Endothelial cell of umbilical vein (primary cell): ENCODE measurements at regions not wholly inside any gene's neighbourhood (a gene's known extent, or its start where the extent isn't known, plus 50 kb on each side); places are given as distances from the start of the nearest gene placed in this dataset.

ENCODE experiments used
- BruUV-seq: library from RNA; stranded (reverse); fragments of 400-500 nt; replicated peaks from 2 replicates; lab custom pipeline; 2021; lab: Mats Ljungman, UMichigan
- CTCF ChIA-PET: fragments of 300-600, 350-600 bp; sonication (Branson Sonifier 250); formaldehyde crosslinking; loops from one replicate; lab custom pipeline; 2021; ENCODE audit warnings: antibody characterized with exemption, inconsistent platforms; lab: Charles Lee
- POLR2A ChIA-PET: fragments of 300-600, 350-600 bp; sonication (Branson Sonifier 250); formaldehyde crosslinking; loops from one replicate; lab custom pipeline; 2021; ENCODE audit warnings: antibody characterized with exemption, inconsistent platforms; lab: Charles Lee
- DNase-seq: peaks from one replicate; pipeline ENCODE4 v3.0.0-alpha.2; 2011; ENCODE audit warnings: low read depth, low spot score
- FAIRE-seq: peaks from 2 replicates; lab custom pipeline; 2011; peaks lifted over from hg19 to GRCh38; lab: Jason Lieb, UNC
- H2AFZ ChIP-seq: 2 replicates; pipeline ENCODE4 v1.6.0; 2012; ENCODE audit warnings: low read depth, low read length, control low read depth, inconsistent platforms
- H3K27ac ChIP-seq: 2 replicates; pipeline ENCODE4 v1.5.1; 2011; ENCODE audit warnings: low read depth, mild to moderate bottlenecking, control low read depth, low read length, moderate library complexity; ENCODE audit not compliant: insufficient read depth
- H3K27me3 ChIP-seq, 2 experiments: 2 replicates each; pipeline versions ENCODE4 v1.6.0 to v1.6.1; 2011; ENCODE audit warnings: low read length in 2 of 2, mixed read lengths in 1 of 2; ENCODE audit not compliant: control insufficient read depth in 2 of 2, insufficient read depth in 2 of 2
- H3K36me3 ChIP-seq, 2 experiments: 2 replicates in 1 of 2; 3 replicates in 1 of 2; pipeline ENCODE4 v1.5.1; 2011; ENCODE audit warnings: low read length in 2 of 2, mild to moderate bottlenecking in 1 of 2, moderate library complexity in 1 of 2; ENCODE audit not compliant: control insufficient read depth in 2 of 2, insufficient read depth in 2 of 2; ENCODE audit errors: extremely low read depth in 1 of 2
- H3K4me1 ChIP-seq: 3 replicates; pipeline ENCODE4 v1.5.1; 2011; ENCODE audit warnings: mild to moderate bottlenecking, low read length; ENCODE audit not compliant: control insufficient read depth, insufficient read depth; ENCODE audit errors: extremely low read depth
- H3K4me2 ChIP-seq: 2 replicates; pipeline ENCODE4 v1.6.1; 2011; ENCODE audit warnings: low read length, control low read depth, mixed read lengths; ENCODE audit not compliant: insufficient read depth
- H3K4me3 ChIP-seq, 3 experiments: fragments of 200-600 bp in 1 of 3; sonication (generic), shearing (Covaris generic) in 1 of 3; replicated peaks in 1 of 3; 2 replicates each; pipeline ENCODE4 v1.5.1; 2011 to 2016; ENCODE audit warnings: control low read depth in 3 of 3, low read length in 3 of 3, mild to moderate bottlenecking in 2 of 3, inconsistent platforms in 1 of 3, low read depth in 1 of 3, moderate library complexity in 1 of 3; ENCODE audit not compliant: insufficient read depth in 1 of 3
- H3K79me2 ChIP-seq: 2 replicates; pipeline ENCODE4 v1.6.0; 2012; ENCODE audit warnings: low read length, inconsistent platforms; ENCODE audit not compliant: control insufficient read depth, insufficient read depth
- H3K9ac ChIP-seq: replicated peaks from 2 replicates; pipeline ENCODE3; 2011; ENCODE audit warnings: low read length, control low read depth; ENCODE audit not compliant: insufficient read depth; ENCODE audit errors: extremely low read depth
- H3K9me1 ChIP-seq: replicated peaks from 3 replicates; pipeline ENCODE4 v1.6.0; 2011; ENCODE audit warnings: mild to moderate bottlenecking, low read length; ENCODE audit not compliant: control insufficient read depth, insufficient read depth; ENCODE audit errors: extremely low read depth
- H3K9me3 ChIP-seq: replicated peaks from 2 replicates; pipeline ENCODE4 v1.5.1; 2012; ENCODE audit warnings: low read length, inconsistent platforms; ENCODE audit not compliant: control insufficient read depth, insufficient read depth
- H4K20me1 ChIP-seq: replicated peaks from 2 replicates; pipeline ENCODE3; 2011; ENCODE audit warnings: mild to moderate bottlenecking, low read length; ENCODE audit not compliant: control insufficient read depth, insufficient read depth; ENCODE audit errors: extremely low read depth
- EZH2 ChIP-seq: IDR thresholded peaks from 2 replicates; pipeline ENCODE4 v1.6.1; 2012; ENCODE audit warnings: borderline replicate concordance, low read depth, mild to moderate bottlenecking, moderate library complexity, low read length, inconsistent platforms; ENCODE audit not compliant: severe bottlenecking
- FOS ChIP-seq: IDR thresholded peaks from 2 replicates; pipeline ENCODE4 v1.6.1; 2011; ENCODE audit warnings: mild to moderate bottlenecking, low read length, moderate library complexity, borderline replicate concordance; ENCODE audit not compliant: insufficient read depth
- GATA2 ChIP-seq: IDR thresholded peaks from 2 replicates; pipeline ENCODE4 v1.7.0; 2011; ENCODE audit warnings: low read depth, mild to moderate bottlenecking, moderate library complexity, mixed read lengths, low read length; ENCODE audit not compliant: insufficient read length, insufficient read depth
- JUN ChIP-seq: IDR thresholded peaks from 2 replicates; pipeline ENCODE4 v1.6.1; 2011; ENCODE audit warnings: borderline replicate concordance, low read depth; ENCODE audit not compliant: insufficient read length, insufficient read depth
- MYC ChIP-seq: IDR thresholded peaks from one replicate; pipeline ENCODE4 v1.6.1; 2011; ENCODE audit warnings: mild to moderate bottlenecking, low read depth, low read length
- POLR2A ChIP-seq: IDR thresholded peaks from 2 replicates; pipeline ENCODE4 v1.6.1; 2012; ENCODE audit warnings: low read depth, mild to moderate bottlenecking, control low read depth, low read length
- POLR2AphosphoS5 ChIP-seq: IDR thresholded peaks from 2 replicates; pipeline ENCODE4 v1.6.1; 2012; ENCODE audit warnings: low read depth, mild to moderate bottlenecking, control low read depth, low read length, moderate library complexity; ENCODE audit not compliant: insufficient read depth
- dilution Hi-C: fragments of 300-500 bp; cut with MboI; formaldehyde crosslinking; loops from one replicate; pipeline ENCODE4 v1.15.0; 2019; ENCODE audit warnings: low sequenced_read_pairs; ENCODE audit not compliant: extremely low pct_ligation_motif_present
- intact Hi-C: fragments of 100-400 bp; cut with micrococcal nuclease; formaldehyde crosslinking; loops from one replicate; pipeline ENCODE4 v1.10.0; 2022
- TF ChIP-seq, protein P1 (sequence below): IDR thresholded peaks from 2 replicates; pipeline ENCODE4 v1.6.1; 2011; ENCODE audit not compliant: insufficient read depth, insufficient read length
- TF ChIP-seq, protein P2 (sequence below), 2 donors: IDR thresholded peaks; 1 replicate in 1 of 2; 2 replicates in 1 of 2; pipeline ENCODE4 v1.5.1; 2011; ENCODE audit warnings: low read length in 2 of 2, mild to moderate bottlenecking in 2 of 2, moderate library complexity in 2 of 2, control low read depth in 1 of 2, inconsistent platforms in 1 of 2, low read depth in 1 of 2; ENCODE audit not compliant: insufficient read depth in 1 of 2; ENCODE audit errors: extremely low read depth in 1 of 2

- no peaks in the 10 kb centered on the region for H3K36me3 ChIP-seq
- BruUV-seq = no TSS peak
- no peaks in the 10 kb centered on the region for H3K9me3 ChIP-seq
- dilution Hi-C loops = no loop called here
- DNase-seq (no peak), FAIRE-seq (no peak)
- no peak overlapping the region for H2AFZ ChIP-seq
- H3K27me3 ChIP-seq = no peaks in the 10 kb centered on the region
- no peak for TF ChIP-seq FOS
- TF ChIP-seq, protein P1, sequence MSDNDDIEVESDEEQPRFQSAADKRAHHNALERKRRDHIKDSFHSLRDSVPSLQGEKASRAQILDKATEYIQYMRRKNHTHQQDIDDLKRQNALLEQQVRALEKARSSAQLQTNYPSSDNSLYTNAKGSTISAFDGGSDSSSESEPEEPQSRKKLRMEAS = no peak
- TF ChIP-seq POLR2A = no peak
- no peak for TF ChIP-seq MYC
- TF ChIP-seq JUN = no peak
- no peak for TF ChIP-seq POLR2AphosphoS5
- TF ChIP-seq EZH2 = no peak
- TF ChIP-seq, protein P2, sequence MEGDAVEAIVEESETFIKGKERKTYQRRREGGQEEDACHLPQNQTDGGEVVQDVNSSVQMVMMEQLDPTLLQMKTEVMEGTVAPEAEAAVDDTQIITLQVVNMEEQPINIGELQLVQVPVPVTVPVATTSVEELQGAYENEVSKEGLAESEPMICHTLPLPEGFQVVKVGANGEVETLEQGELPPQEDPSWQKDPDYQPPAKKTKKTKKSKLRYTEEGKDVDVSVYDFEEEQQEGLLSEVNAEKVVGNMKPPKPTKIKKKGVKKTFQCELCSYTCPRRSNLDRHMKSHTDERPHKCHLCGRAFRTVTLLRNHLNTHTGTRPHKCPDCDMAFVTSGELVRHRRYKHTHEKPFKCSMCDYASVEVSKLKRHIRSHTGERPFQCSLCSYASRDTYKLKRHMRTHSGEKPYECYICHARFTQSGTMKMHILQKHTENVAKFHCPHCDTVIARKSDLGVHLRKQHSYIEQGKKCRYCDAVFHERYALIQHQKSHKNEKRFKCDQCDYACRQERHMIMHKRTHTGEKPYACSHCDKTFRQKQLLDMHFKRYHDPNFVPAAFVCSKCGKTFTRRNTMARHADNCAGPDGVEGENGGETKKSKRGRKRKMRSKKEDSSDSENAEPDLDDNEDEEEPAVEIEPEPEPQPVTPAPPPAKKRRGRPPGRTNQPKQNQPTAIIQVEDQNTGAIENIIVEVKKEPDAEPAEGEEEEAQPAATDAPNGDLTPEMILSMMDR (IDR thresholded peaks at IDR 0.05; ENCODE audit: extremely low read depth in 1 of 2, insufficient read depth in 1 of 2, low read depth in 1 of 2, low read length in 2 of 2) = no peak
- TF ChIP-seq GATA2 = no peak
- intact Hi-C loops = no loop called here
- no peaks in the 10 kb centered on the region for H3K79me2 ChIP-seq
- no peak overlapping the region for H3K9ac ChIP-seq
- H3K4me1 ChIP-seq = no peaks in the 10 kb centered on the region
- H3K4me2 ChIP-seq = no peak overlapping the region
- H3K4me3 ChIP-seq = no peak overlapping the region
- ChIA-PET CTCF (interaction anchor here (0.6 kb wide), 1 partner anchor 123 kb away, joined by 3 read pairs; no protein-coding TSS in a partner anchor), POLR2A (no interaction called here)
- H3K27ac ChIP-seq = no peak overlapping the region
- H3K9me1 ChIP-seq = no peaks in the 10 kb centered on the region
- H4K20me1 ChIP-seq = no peaks in the 10 kb centered on the region
Measured at GRCh38 chr12:58681730-58682129, 238.6 kb downstream of the LRIG3 start.
